Uterus (tissue), 2 donors: ENCODE measurements at regions not wholly inside any gene's neighbourhood (a gene's known extent, or its start where the extent isn't known, plus 50 kb on each side); places are given as distances from the start of the nearest gene placed in this dataset.

Experiments
- CTCF ChIP-seq, 4 experiments: fragments of 200-600 bp in 2 of 4; fragments of 450-650 bp in 2 of 4; sonication (generic) in 2 of 4; IDR thresholded peaks; one replicate each; pipeline ENCODE4 v1.5.1; 2016 to 2019; ENCODE audit warnings: antibody characterized with exemption in 4 of 4, mild to moderate bottlenecking in 2 of 4, moderate library complexity in 1 of 4
- POLR2A ChIP-seq, 2 donors: fragments of 450-650 bp; IDR thresholded peaks; one replicate each; pipeline ENCODE4 v1.6.1; 2016; ENCODE audit warnings: antibody characterized with exemption in 2 of 2, mild to moderate bottlenecking in 1 of 2, moderate library complexity in 1 of 2

GRCh38 chr11:29265381-29265780 is 751.4 kb downstream of the KCNA4 start:
- no peak for TF ChIP-seq CTCF (IDR thresholded peaks at IDR 0.05)
- TF ChIP-seq POLR2A (IDR thresholded peaks at IDR 0.05), result no peak
